ENCODE measurements at regions not wholly inside any gene's neighbourhood (a gene's known extent, or its start where the extent isn't known, plus 50 kb on each side); places are given as distances from the start of the nearest gene placed in this dataset.

- H4K91ac ChIP-seq (ENCODE audit: low read depth, low read length, poor library complexity) = no peak overlapping the region
- H3K36me3 ChIP-seq (replicated peaks in 1 of 2; ENCODE audit: control insufficient read depth in 2 of 2, insufficient read depth in 2 of 2, low read length in 2 of 2) = no peaks in the 10 kb centered on the region
- no peak overlapping the region for H3K4me2 ChIP-seq (ENCODE audit: insufficient read depth, low read length, poor library complexity, severe bottlenecking)
- H3K79me1 ChIP-seq (ENCODE audit: low read depth, low read length) = no peaks in the 10 kb centered on the region
- H3K4me3 ChIP-seq (ENCODE audit: low read length in 2 of 2) = no peak overlapping the region
- H2BK15ac ChIP-seq (ENCODE audit: low read length) = no peak overlapping the region
- H4K8ac ChIP-seq (ENCODE audit: low read depth, low read length) = no peak overlapping the region
- no peak overlapping the region for H3K18ac ChIP-seq (ENCODE audit: low read length)
- no peak overlapping the region for H2AK5ac ChIP-seq (ENCODE audit: low read depth, low read length)
- H3K4me1 ChIP-seq (ENCODE audit: control insufficient read depth in 2 of 2, insufficient read depth in 1 of 2, low read depth in 1 of 2, low read length in 2 of 2) = no peaks in the 10 kb centered on the region
- no peak overlapping the region for H2BK12ac ChIP-seq (ENCODE audit: low read length)
- WGBS, 2 donors (ENCODE audit: extremely low coverage in 2 of 2, insufficient read length in 2 of 2, insufficient replicate concordance in 1 of 2) = 100% methylated on average over 1 of the region's 1 CpG; no CpG with 5 or more reads in 1 of the 2 donors
- no peaks in the 10 kb centered on the region for H3K9me3 ChIP-seq (replicated peaks in 1 of 2; ENCODE audit: control insufficient read depth in 2 of 2, insufficient read depth in 1 of 2, low read depth in 1 of 2, low read length in 2 of 2)
- H2AFZ ChIP-seq (ENCODE audit: low read length) = peak overlapping the region; percentile 26
- H3K23ac ChIP-seq (ENCODE audit: low read depth, low read length, poor library complexity) = no peak overlapping the region
- H3K9ac ChIP-seq (ENCODE audit: low read depth, low read length, poor library complexity) = no peak overlapping the region
- H3K27ac ChIP-seq (replicated peaks; ENCODE audit: low read length) = no peak overlapping the region
- no peaks in the 10 kb centered on the region for H3K27me3 ChIP-seq (ENCODE audit: control insufficient read depth in 3 of 3, insufficient read depth in 3 of 3, low read depth in 1 of 3, low read length in 3 of 3)
- no peak overlapping the region for H2BK5ac ChIP-seq (ENCODE audit: low read length)
- no peak for DNase-seq (ENCODE audit: low spot score)
- H2BK120ac ChIP-seq (ENCODE audit: low read depth, low read length) = no peak overlapping the region
- no peak overlapping the region for H3K4ac ChIP-seq (ENCODE audit: low read length)
- H3K14ac ChIP-seq (ENCODE audit: low read length) = no peak overlapping the region
These were observed 1093.7 kb downstream of the SLC6A15 start for GRCh38 chr12:83818881-83819280.

GRCh38 chr12:83817730-83818129, 1094.9 kb downstream of the SLC6A15 start:
- H3K4me3 ChIP-seq (ENCODE audit: low read length in 2 of 2) = no peak overlapping the region
- H3K9me3 ChIP-seq (replicated peaks in 1 of 2; ENCODE audit: control insufficient read depth in 2 of 2, insufficient read depth in 1 of 2, low read depth in 1 of 2, low read length in 2 of 2) = no peaks in the 10 kb centered on the region
- no peak overlapping the region for H3K27ac ChIP-seq (replicated peaks; ENCODE audit: low read length)
- H3K27me3 ChIP-seq (ENCODE audit: control insufficient read depth in 3 of 3, insufficient read depth in 3 of 3, low read depth in 1 of 3, low read length in 3 of 3) = no peaks in the 10 kb centered on the region
- no peak overlapping the region for H2BK12ac ChIP-seq (ENCODE audit: low read length)
- no peak overlapping the region for H4K91ac ChIP-seq (ENCODE audit: low read depth, low read length, poor library complexity)
- no peak for DNase-seq (ENCODE audit: low spot score)
- H4K8ac ChIP-seq (ENCODE audit: low read depth, low read length) = no peak overlapping the region
- H3K18ac ChIP-seq (ENCODE audit: low read length) = no peak overlapping the region
- H2BK120ac ChIP-seq (ENCODE audit: low read depth, low read length) = no peak overlapping the region
- no CpG with 5 or more reads among the region's 1 CpG for WGBS, 2 donors (ENCODE audit: extremely low coverage in 2 of 2, insufficient read length in 2 of 2, insufficient replicate concordance in 1 of 2)
- no peaks in the 10 kb centered on the region for H3K79me1 ChIP-seq (ENCODE audit: low read depth, low read length)
- H2AFZ ChIP-seq (ENCODE audit: low read length) = peak overlapping the region; percentile 43
- H3K36me3 ChIP-seq (replicated peaks in 1 of 2; ENCODE audit: control insufficient read depth in 2 of 2, insufficient read depth in 2 of 2, low read length in 2 of 2) = no peaks in the 10 kb centered on the region
- H3K9ac ChIP-seq (ENCODE audit: low read depth, low read length, poor library complexity) = no peak overlapping the region
- no peak overlapping the region for H3K4ac ChIP-seq (ENCODE audit: low read length)
- H3K4me2 ChIP-seq (ENCODE audit: insufficient read depth, low read length, poor library complexity, severe bottlenecking) = no peak overlapping the region
- no peak overlapping the region for H2BK5ac ChIP-seq (ENCODE audit: low read length)
- no peak overlapping the region for H2AK5ac ChIP-seq (ENCODE audit: low read depth, low read length)
- H2BK15ac ChIP-seq (ENCODE audit: low read length) = no peak overlapping the region
- no peak overlapping the region for H3K14ac ChIP-seq (ENCODE audit: low read length)
- no peaks in the 10 kb centered on the region for H3K4me1 ChIP-seq (ENCODE audit: control insufficient read depth in 2 of 2, insufficient read depth in 1 of 2, low read depth in 1 of 2, low read length in 2 of 2)
- H3K23ac ChIP-seq (ENCODE audit: low read depth, low read length, poor library complexity) = no peak overlapping the region

GRCh38 chr12:83808591-83808990, 1104.0 kb downstream of the SLC6A15 start:
- Histone ChIP-seq H3K18ac (ENCODE audit: low read length) (no peak overlapping the region), H2AK5ac (ENCODE audit: low read depth, low read length) (no peak overlapping the region), H2AFZ (ENCODE audit: low read length) (no peak overlapping the region), H3K4me1 (ENCODE audit: control insufficient read depth in 2 of 2, insufficient read depth in 1 of 2, low read depth in 1 of 2, low read length in 2 of 2) (no peaks in the 10 kb centered on the region), H2BK120ac (ENCODE audit: low read depth, low read length) (no peak overlapping the region), H3K27me3 (ENCODE audit: control insufficient read depth in 3 of 3, insufficient read depth in 3 of 3, low read depth in 1 of 3, low read length in 3 of 3) (no peaks in the 10 kb centered on the region), H3K9me3 (replicated peaks in 1 of 2; ENCODE audit: control insufficient read depth in 2 of 2, insufficient read depth in 1 of 2, low read depth in 1 of 2, low read length in 2 of 2) (no peaks in the 10 kb centered on the region), H3K23ac (ENCODE audit: low read depth, low read length, poor library complexity) (no peak overlapping the region), H3K4ac (ENCODE audit: low read length) (no peak overlapping the region), H4K8ac (ENCODE audit: low read depth, low read length) (no peak overlapping the region), H3K4me2 (ENCODE audit: insufficient read depth, low read length, poor library complexity, severe bottlenecking) (no peak overlapping the region), H3K4me3 (ENCODE audit: low read length in 2 of 2) (no peak overlapping the region), H3K36me3 (replicated peaks in 1 of 2; ENCODE audit: control insufficient read depth in 2 of 2, insufficient read depth in 2 of 2, low read length in 2 of 2) (no peaks in the 10 kb centered on the region), H3K9ac (ENCODE audit: low read depth, low read length, poor library complexity) (no peak overlapping the region), H2BK15ac (ENCODE audit: low read length) (no peak overlapping the region), H3K14ac (ENCODE audit: low read length) (no peak overlapping the region), H3K27ac (replicated peaks; ENCODE audit: low read length) (no peak overlapping the region), H3K79me1 (ENCODE audit: low read depth, low read length) (no peaks in the 10 kb centered on the region), H4K91ac (ENCODE audit: low read depth, low read length, poor library complexity) (no peak overlapping the region), H2BK5ac (ENCODE audit: low read length) (no peak overlapping the region), H2BK12ac (ENCODE audit: low read length) (no peak overlapping the region)
- WGBS, 2 donors (ENCODE audit: extremely low coverage in 2 of 2, insufficient read length in 2 of 2, insufficient replicate concordance in 1 of 2) = no CpG with 5 or more reads among the region's 3 CpGs
- no peak for DNase-seq (ENCODE audit: low spot score)

DNA sequence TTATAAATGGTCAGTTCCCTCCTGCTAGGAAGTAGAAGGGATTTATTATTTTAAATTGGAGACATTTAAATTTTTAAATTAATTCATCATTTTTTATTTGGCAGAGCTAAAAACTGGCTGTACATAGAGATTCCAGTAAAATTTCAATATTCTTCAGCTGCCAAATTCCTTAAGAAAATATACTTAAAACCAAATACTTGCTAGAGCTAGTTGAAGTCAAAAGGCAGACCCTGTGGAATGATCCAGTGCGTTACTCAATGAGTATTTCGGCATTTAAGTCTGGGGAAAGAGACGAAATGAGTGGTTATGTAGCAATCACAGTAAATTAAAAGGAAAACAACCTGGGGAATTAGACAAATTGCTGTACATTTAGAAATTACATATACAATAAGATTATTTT, 1104.7 kb downstream of the SLC6A15 start:
- H3K27me3 ChIP-seq (ENCODE audit: control insufficient read depth in 3 of 3, insufficient read depth in 3 of 3, low read depth in 1 of 3, low read length in 3 of 3) = no peaks in the 10 kb centered on the region
- no peak overlapping the region for H3K23ac ChIP-seq (ENCODE audit: low read depth, low read length, poor library complexity)
- no peaks in the 10 kb centered on the region for H3K4me1 ChIP-seq (ENCODE audit: control insufficient read depth in 2 of 2, insufficient read depth in 1 of 2, low read depth in 1 of 2, low read length in 2 of 2)
- DNase-seq (ENCODE audit: low spot score) = no peak
- no peak overlapping the region for H3K4me3 ChIP-seq (ENCODE audit: low read length in 2 of 2)
- H2BK15ac ChIP-seq (ENCODE audit: low read length) = no peak overlapping the region
- H2BK12ac ChIP-seq (ENCODE audit: low read length) = no peak overlapping the region
- H3K79me1 ChIP-seq (ENCODE audit: low read depth, low read length) = no peaks in the 10 kb centered on the region
- H3K9ac ChIP-seq (ENCODE audit: low read depth, low read length, poor library complexity) = no peak overlapping the region
- no peak overlapping the region for H3K14ac ChIP-seq (ENCODE audit: low read length)
- no peak overlapping the region for H4K91ac ChIP-seq (ENCODE audit: low read depth, low read length, poor library complexity)
- no peaks in the 10 kb centered on the region for H3K36me3 ChIP-seq (replicated peaks in 1 of 2; ENCODE audit: control insufficient read depth in 2 of 2, insufficient read depth in 2 of 2, low read length in 2 of 2)
- no peaks in the 10 kb centered on the region for H3K9me3 ChIP-seq (replicated peaks in 1 of 2; ENCODE audit: control insufficient read depth in 2 of 2, insufficient read depth in 1 of 2, low read depth in 1 of 2, low read length in 2 of 2)
- H2BK120ac ChIP-seq (ENCODE audit: low read depth, low read length) = no peak overlapping the region
- H2AK5ac ChIP-seq (ENCODE audit: low read depth, low read length) = no peak overlapping the region
- H2BK5ac ChIP-seq (ENCODE audit: low read length) = no peak overlapping the region
- no peak overlapping the region for H3K4ac ChIP-seq (ENCODE audit: low read length)
- H4K8ac ChIP-seq (ENCODE audit: low read depth, low read length) = no peak overlapping the region
- WGBS, 2 donors (ENCODE audit: extremely low coverage in 2 of 2, insufficient read length in 2 of 2, insufficient replicate concordance in 1 of 2) = no CpG with 5 or more reads among the region's 3 CpGs
- no peak overlapping the region for H3K4me2 ChIP-seq (ENCODE audit: insufficient read depth, low read length, poor library complexity, severe bottlenecking)
- H3K18ac ChIP-seq (ENCODE audit: low read length) = no peak overlapping the region
- no peak overlapping the region for H2AFZ ChIP-seq (ENCODE audit: low read length)
- no peak overlapping the region for H3K27ac ChIP-seq (replicated peaks; ENCODE audit: low read length)

All from neuronal stem cell (in vitro differentiated cells).